Activated naive CD8-positive, alpha-beta T cell treated with anti-CD3 and anti-CD28 coated beads, Interleukin-2, amount 50 U/mL, for 24 hours (primary cell): ENCODE measurements at regions not wholly inside any gene's neighbourhood (a gene's known extent, or its start where the extent isn't known, plus 50 kb on each side); places are given as distances from the start of the nearest gene placed in this dataset.

Source experiments
- ATAC-seq: fragments of 150-1000 bp; cut with Tn5 transposase; one replicate; pipeline ENCODE4 v1.10.0; 2021
- DNase-seq: peaks from one replicate; pipeline ENCODE4 v3.0.0; 2021
- H3K27ac Mint-ChIP-seq: one replicate; pipeline ENCODE4 v1.8.0; 2021; ENCODE audit warnings: mild to moderate bottlenecking, mixed read lengths
- H3K27me3 Mint-ChIP-seq: one replicate; pipeline ENCODE4 v1.8.0; 2021; ENCODE audit warnings: mixed read lengths
- H3K36me3 Mint-ChIP-seq: one replicate; pipeline ENCODE4 v1.8.0; 2021; ENCODE audit warnings: low read depth, mixed read lengths
- H3K4me1 Mint-ChIP-seq: one replicate; pipeline ENCODE4 v1.8.0; 2021; ENCODE audit warnings: mixed read lengths
- H3K4me3 Mint-ChIP-seq: one replicate; pipeline ENCODE4 v1.8.0; 2021; ENCODE audit warnings: mild to moderate bottlenecking, moderate library complexity, mixed read lengths
- H3K9me3 Mint-ChIP-seq: one replicate; pipeline ENCODE4 v1.8.0; 2021; ENCODE audit warnings: mixed read lengths

DNA sequence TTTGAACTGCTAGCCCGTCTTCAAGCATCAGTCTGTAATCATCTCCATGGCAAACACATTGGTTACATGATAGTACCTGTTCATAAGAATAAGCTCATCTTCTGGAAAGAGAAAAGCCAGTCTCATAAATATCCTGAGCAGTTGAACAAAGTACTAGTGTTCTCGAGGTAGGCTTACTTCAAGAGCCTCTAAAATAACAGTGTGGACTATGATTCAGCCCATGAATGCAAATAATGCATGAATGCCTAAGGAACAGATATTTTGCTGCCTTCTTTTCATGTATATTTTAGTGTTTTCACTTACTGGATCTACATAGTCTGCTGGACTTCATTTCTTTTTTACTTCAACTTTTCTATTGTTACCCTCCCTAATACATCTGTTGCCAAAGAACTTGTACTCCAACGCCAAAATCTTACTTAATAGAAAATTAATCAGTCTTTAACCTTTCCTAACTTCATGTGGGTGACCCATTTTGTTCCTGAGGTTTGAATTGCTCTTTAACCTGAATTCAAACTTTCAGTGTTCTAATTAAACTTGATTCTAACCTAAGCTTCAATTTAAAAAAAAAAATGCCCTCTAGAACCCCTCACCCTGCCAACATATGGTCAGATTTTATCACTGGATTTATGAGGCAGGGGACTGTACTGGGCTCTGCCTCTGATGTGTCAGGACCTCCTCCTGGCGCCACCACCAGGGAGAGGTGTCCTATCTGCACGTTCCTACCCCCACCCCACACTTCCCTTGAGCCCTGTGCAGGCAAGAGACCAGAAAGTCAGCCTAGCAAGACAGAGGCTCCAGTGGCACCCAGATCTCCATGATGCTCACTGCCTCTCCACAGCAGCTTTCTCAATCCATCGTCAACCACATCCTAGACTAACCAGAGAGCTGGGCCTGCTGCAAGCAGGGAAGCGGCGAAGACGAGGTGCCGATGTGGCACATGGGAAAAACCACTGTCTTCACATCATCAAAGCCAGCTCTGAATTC is 264.7 kb upstream of the ID2 start:
- no peak for DNase-seq

DNA sequence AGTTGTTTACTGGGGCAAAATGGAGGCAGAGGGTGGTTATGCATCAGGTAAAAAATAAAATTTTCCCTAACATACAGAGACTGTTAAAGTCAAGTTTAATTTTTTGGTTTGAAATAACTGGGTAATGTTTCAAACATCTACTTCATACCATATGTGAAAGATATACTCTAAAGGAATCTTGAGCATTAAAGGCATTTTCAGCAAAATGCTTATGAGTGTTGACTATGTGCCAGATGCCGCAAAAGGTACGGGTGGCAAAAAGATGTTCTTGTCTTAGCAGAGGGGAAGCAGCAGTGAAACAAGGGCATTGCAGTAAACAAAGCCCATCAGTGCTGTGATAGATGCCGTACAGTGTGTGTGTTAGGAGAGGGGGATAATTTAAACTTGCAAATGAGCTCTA is 263.1 kb upstream of the ID2 start:
- no peak for ATAC-seq
- Mint-ChIP-seq H3K27me3 (peaks cover 17% of the 10 kb centered on the region), H3K27ac (no peak overlapping the region), H3K9me3 (peaks cover 4% of the 10 kb centered on the region), H3K4me3 (no peak overlapping the region), H3K4me1 (peaks cover 7% of the 10 kb centered on the region), H3K36me3 (no peaks in the 10 kb centered on the region)
- no peak for DNase-seq

More for the DNA sequence above, 264.7 kb upstream of the ID2 start:
- no peak for ATAC-seq
- peaks cover 1% of the 10 kb centered on the region for H3K36me3 Mint-ChIP-seq
- no peak overlapping the region for H3K27ac Mint-ChIP-seq
- no peak overlapping the region for H3K4me3 Mint-ChIP-seq
- H3K27me3 Mint-ChIP-seq, result peaks cover 17% of the 10 kb centered on the region
- H3K9me3 Mint-ChIP-seq, result peaks cover 4% of the 10 kb centered on the region
- H3K4me1 Mint-ChIP-seq, result peaks cover 10% of the 10 kb centered on the region

DNA sequence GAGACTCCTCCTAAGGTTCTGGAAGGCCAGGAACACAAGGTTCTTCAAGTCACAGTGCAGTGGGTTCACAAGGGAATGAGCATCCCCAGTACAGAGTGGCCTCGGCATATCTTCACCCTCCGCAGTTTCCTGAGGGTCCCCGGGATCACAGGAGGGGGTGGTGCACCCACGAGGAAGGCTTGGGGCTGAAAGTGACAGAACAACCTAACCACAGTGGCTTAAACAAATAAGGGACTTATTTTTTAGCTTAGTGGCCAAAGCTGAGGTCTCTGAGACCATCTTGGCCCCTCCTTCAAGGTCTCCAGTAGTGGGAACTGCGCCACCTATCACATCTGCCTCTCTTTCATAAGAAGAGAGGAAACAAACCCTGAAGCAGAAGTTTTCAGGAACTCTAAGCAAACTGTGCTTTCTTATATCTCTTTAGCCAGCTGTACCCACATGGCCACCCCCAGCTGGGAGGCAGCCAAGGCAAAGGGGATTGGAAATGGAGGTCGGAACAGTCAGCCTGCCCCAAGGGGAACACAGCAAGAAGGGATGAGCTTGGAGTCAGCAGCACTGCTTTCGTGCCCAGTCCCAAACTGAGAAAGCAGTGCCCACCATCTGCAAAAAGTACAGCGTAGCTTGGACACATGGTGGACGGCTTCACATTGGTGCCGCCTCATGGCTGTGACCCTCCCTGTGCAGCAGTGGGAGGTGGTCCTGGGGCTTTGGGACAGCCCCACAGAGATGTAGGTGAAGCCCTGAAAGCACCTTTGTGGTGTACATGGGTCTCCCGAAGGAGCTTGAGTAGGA is 260.0 kb upstream of the ID2 start:
- Mint-ChIP-seq H3K4me1 (peaks cover 18% of the 10 kb centered on the region), H3K4me3 (no peak overlapping the region), H3K27me3 (peaks cover 10% of the 10 kb centered on the region), H3K9me3 (no peaks in the 10 kb centered on the region), H3K36me3 (no peaks in the 10 kb centered on the region), H3K27ac (peak overlapping the region; percentile 50)
- DNase-seq (no peak), ATAC-seq (no peak)

DNA sequence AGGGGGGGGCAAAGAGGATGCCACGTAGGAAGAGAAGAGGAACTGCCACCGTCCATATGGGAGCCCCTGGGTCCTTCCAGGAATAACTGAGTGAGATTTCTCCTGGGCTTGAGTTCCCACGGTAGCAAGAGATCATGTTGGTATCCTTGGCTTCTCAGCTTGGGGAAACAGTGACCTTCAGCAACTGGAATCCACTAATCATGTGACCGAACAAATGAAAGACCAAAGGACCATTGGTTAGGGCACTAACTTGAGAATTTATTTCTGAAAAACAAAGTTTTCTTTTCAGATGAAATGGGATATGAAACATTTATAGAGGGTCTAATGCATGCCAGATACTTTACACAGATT is 259.4 kb upstream of the ID2 start:
- Mint-ChIP-seq H3K27ac (no peak overlapping the region), H3K27me3 (peaks cover 10% of the 10 kb centered on the region), H3K4me3 (no peak overlapping the region), H3K4me1 (peaks cover 18% of the 10 kb centered on the region), H3K36me3 (no peaks in the 10 kb centered on the region), H3K9me3 (no peaks in the 10 kb centered on the region)
- DNase-seq (no peak), ATAC-seq (no peak)

DNA sequence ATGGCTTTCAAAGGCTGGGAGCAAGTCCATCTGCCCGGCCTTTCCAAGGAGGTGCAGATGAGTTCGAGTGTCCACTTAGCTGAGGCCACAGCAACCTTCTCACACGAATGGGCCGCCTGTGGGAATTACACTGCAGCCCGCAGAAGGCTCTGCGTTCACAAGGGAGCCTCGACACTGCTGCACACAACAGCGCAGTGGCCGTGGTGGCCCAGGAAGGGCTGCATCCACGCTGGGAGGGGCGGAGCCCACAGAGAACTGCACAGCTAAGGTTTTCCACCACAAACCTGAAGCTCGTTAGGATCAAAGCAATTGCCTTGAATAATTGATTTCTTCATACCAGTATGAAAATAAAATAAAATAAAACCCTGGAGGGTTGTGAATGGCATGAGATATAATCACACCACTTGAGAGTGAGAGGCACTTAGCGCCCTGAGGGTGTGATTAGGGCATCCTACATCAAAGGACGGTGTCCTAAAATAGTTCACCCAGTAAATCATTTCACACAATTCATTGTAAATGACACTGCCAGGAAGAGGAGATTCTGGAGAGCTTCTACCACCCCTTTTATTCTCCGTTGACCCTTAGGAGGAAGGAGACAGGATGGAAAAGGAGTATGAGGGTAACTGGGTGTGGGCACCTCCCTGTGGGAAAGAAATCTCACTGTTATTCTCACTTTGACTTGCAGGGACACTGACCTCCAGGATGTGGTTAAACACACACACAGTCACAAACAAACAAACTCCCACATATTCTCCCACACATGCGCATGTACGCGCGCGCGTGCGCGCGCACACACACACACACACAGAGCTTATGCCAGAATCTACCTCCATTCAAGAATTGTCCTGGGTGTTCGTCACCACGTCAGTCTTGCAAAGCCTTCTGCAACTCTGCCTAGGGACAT is 256.6 kb upstream of the ID2 start:
- Mint-ChIP-seq H3K4me1 (peaks cover 18% of the 10 kb centered on the region), H3K27ac (peak overlapping the region; percentile 40), H3K36me3 (no peaks in the 10 kb centered on the region), H3K9me3 (no peaks in the 10 kb centered on the region), H3K4me3 (no peak overlapping the region), H3K27me3 (peaks cover 4% of the 10 kb centered on the region)
- peak; percentile 26 for DNase-seq
- ATAC-seq, result peak; percentile 31

DNA sequence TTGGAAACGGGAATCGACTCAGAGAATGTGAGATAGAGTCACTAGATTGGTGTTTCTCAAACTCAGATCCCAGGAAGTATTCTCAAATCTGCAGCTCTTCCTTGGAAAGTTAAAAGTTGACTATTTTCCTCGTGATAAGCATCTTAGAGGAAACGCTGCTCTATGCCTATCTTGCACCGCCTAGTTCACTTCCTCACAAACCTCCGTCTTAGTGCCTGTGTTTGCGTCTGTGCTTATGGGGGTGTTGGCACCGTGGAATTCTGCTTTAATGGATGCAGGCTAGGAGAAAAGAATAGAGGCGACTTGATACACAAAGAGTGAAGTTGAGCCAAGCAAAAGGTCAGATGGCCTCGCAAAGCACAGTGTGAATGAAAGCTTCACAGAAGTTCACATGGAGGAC is 255.3 kb upstream of the ID2 start:
- Mint-ChIP-seq H3K27ac (no peak overlapping the region), H3K4me1 (peaks cover 20% of the 10 kb centered on the region), H3K9me3 (no peaks in the 10 kb centered on the region), H3K36me3 (no peaks in the 10 kb centered on the region), H3K4me3 (no peak overlapping the region), H3K27me3 (peaks cover 4% of the 10 kb centered on the region)
- ATAC-seq (no peak), DNase-seq (no peak)

DNA sequence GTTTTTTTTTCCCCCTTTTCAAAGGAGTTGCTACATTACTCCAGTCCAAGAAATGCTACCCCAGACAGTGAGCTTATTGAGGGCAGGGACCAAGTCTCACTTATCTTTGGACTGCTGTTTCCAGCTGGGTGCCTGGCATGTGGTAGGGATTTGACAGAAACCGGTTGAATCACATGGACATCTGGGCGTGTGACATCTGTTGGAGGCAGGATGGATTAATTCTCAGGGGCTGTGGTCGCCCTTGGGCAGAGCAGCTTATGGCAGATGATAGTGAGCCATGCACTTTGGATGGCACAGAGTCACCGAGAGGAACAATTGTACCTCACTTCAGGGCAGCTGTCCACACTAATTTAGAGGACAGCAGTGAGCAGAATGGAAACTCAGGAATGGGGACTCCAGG is 254.6 kb upstream of the ID2 start:
- Mint-ChIP-seq H3K4me1 (peaks cover 18% of the 10 kb centered on the region), H3K36me3 (no peaks in the 10 kb centered on the region), H3K9me3 (no peaks in the 10 kb centered on the region), H3K27ac (no peak overlapping the region), H3K4me3 (no peak overlapping the region), H3K27me3 (peaks cover under 1% of the 10 kb centered on the region)
- ATAC-seq (no peak), DNase-seq (no peak)

DNA sequence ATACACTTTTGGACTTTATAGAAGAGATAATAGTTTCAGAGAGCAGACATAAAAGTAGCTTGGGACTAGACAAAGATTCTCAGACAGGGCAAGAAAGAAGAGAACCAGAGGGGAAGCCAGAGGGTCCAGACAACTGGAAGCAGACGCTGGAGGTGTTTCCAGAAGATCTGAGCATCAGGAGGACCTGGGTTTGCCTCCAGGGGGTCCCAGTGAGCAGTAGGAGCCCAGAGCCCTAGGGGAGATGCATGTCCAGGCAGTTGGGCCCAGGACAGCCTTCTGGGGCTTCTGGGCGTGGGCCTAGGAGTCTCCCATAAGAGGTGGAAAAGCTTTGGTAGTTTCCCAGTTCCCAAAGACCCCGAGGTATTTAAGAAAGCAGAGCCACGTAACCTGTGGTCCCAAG is 251.2 kb upstream of the ID2 start:
- H3K27ac Mint-ChIP-seq, result no peak overlapping the region

DNA sequence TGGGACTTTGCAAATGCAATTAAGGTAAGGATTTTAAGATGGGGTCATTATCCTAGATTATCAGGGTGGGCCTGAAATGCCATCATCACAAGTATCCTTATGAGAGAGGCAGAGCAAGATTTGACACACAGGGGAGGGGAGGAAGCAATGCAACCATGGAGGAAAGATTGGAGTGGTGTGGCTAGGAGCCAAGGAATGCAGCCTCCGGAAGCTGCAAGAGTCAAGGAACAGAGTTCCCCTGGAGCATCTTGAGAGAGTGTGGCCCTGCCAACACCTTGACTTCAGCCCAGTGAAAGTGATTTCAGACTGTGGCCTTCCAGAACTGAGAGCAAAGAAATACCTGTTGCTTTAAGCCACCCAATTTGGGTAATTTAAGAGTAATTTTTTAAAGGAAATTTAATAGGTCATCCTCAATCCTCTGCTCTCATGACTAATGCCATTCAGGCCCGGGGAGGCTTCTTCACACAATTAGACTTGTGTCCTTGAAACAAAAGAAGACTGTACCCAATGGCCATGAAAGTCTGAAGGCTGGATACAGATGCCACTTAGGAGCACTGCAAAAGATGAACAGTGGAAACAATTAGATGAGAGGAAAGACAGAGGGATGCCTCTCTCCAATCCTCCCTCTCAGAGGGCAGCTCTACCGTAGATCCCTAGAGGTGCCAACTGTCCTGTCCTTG is 250.3 kb upstream of the ID2 start:
- Mint-ChIP-seq H3K9me3 (no peaks in the 10 kb centered on the region), H3K4me3 (no peak overlapping the region), H3K4me1 (peaks cover 20% of the 10 kb centered on the region), H3K27ac (no peak overlapping the region), H3K27me3 (no peaks in the 10 kb centered on the region), H3K36me3 (peaks cover 2% of the 10 kb centered on the region)
- ATAC-seq (no peak), DNase-seq (no peak)

More for the DNA sequence above, 251.2 kb upstream of the ID2 start:
- no peaks in the 10 kb centered on the region for H3K27me3 Mint-ChIP-seq
- DNase-seq (no peak), ATAC-seq (no peak)
- no peaks in the 10 kb centered on the region for H3K9me3 Mint-ChIP-seq
- H3K36me3 Mint-ChIP-seq, result peaks cover 2% of the 10 kb centered on the region
- peaks cover 25% of the 10 kb centered on the region for H3K4me1 Mint-ChIP-seq
- no peak overlapping the region for H3K4me3 Mint-ChIP-seq

DNA sequence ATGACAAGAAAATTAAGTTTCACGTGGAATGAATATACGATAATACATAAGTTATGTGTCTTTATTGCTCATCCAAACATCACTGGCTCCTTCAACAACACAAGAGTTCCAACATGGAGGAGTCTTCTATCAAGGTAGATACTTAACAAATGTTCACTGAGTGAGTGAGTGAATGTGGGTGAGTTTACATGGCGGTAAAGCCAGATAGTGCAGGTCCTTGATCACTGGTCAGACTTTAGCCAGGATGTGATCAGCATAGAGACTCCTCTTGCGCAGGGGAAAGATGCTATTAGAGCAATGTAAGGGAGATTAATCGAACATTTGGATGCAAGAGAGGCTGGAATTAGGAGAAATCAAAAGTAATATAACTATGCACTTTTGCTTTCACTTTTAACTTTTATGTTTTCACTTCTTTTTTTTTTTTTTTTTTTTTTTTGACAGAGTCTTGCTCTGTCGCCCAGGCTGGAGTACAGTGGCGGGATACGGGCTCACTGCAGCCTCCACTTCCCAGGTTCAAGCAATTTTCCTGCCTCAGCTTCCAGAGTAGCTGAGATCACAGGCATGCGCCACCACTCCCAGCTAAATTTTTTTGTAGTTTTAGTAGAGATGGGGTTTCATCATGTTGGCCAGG is 249.0 kb upstream of the ID2 start:
- no peak for ATAC-seq
- Mint-ChIP-seq H3K4me1 (peaks cover 18% of the 10 kb centered on the region), H3K27me3 (no peaks in the 10 kb centered on the region), H3K9me3 (no peaks in the 10 kb centered on the region), H3K27ac (peak overlapping the region; percentile 76), H3K4me3 (peak overlapping the region; percentile 31), H3K36me3 (peaks cover 2% of the 10 kb centered on the region)
- no peak for DNase-seq

DNA sequence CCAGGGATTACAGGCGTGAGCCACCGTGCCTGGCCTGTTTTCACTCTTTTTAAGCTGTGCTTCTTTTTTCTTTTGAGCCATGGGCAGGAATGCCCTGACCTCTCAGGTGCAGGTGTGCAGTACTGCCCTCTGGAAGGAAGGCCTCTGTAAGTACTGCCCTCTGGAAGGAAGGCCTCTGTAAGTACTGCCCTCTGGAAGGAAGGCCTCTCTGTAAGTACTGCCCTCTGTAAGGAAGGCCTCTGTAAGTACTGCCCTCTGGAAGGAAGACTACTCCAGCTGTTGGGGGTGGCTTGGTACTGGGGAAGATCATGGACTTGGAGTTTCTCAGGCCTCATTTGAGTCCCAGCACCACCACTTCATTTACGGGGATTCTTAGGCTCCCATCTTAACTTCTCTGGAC is 248.5 kb upstream of the ID2 start:
- H3K4me3 Mint-ChIP-seq, result no peak overlapping the region
- H3K27ac Mint-ChIP-seq, result no peak overlapping the region
- no peaks in the 10 kb centered on the region for H3K9me3 Mint-ChIP-seq
- no peak for DNase-seq
- H3K27me3 Mint-ChIP-seq, result no peaks in the 10 kb centered on the region
- H3K36me3 Mint-ChIP-seq, result peaks cover 2% of the 10 kb centered on the region
- ATAC-seq, result no peak
- H3K4me1 Mint-ChIP-seq, result peaks cover 18% of the 10 kb centered on the region

DNA sequence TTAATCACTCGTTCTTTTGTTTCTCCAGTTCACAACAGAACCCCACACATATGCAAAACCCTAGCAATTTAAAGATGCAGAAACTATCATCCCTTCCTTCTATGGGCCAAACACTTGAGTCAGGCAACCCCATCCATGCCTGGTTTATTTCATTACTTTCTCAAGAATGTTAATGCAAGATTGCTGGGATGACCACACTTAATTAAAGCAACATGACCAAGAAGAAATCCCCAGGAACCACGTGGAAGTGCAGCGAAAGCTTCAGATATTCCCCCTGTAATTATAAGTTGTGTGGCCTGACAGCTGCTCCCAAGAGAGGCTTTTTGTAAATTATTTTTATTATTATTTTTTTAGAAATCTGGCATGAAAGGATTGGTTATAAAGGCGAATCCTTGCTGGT is 246.2 kb upstream of the ID2 start:
- H3K27me3 Mint-ChIP-seq, result no peaks in the 10 kb centered on the region
- peaks cover 2% of the 10 kb centered on the region for H3K36me3 Mint-ChIP-seq
- H3K4me1 Mint-ChIP-seq, result peaks cover 26% of the 10 kb centered on the region
- no peaks in the 10 kb centered on the region for H3K9me3 Mint-ChIP-seq
- no peak overlapping the region for H3K27ac Mint-ChIP-seq
- ATAC-seq, result no peak
- H3K4me3 Mint-ChIP-seq, result no peak overlapping the region
- no peak for DNase-seq

DNA sequence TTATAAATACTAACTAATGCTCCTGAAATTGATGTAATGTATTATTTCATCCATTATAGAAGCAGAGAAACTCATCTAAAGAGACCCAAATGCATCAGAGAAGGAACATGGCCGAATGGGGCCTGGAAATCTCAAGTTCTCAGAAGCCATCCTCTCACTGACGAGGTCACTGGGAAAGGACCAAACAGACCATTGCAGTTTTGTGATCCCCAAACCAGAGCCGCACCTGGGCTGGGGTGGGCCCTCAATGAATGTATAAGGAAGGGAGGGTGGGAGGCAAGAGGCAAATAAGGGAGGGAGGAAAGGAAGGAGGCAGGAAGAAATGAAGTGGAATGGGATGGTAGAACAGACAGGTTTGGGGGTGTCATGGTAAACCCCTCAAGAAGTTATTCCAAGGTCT is 245.3 kb upstream of the ID2 start:
- Mint-ChIP-seq H3K4me1 (peaks cover 28% of the 10 kb centered on the region), H3K4me3 (no peak overlapping the region), H3K27ac (no peak overlapping the region), H3K27me3 (no peaks in the 10 kb centered on the region), H3K9me3 (no peaks in the 10 kb centered on the region), H3K36me3 (peaks cover 2% of the 10 kb centered on the region)
- ATAC-seq (no peak), DNase-seq (no peak)
